Kidney epithelial cell (primary cell): ENCODE measurements at regions not wholly inside any gene's neighbourhood (a gene's known extent, or its start where the extent isn't known, plus 50 kb on each side); places are given as distances from the start of the nearest gene placed in this dataset.
"Not testable (repeated sequence)": the region's sequence is repeated elsewhere in the genome, so short reads cannot be mapped to it uniquely, and the experiment has no call there.

ENCODE experiments used
- DNase-seq: peaks from one replicate; pipeline ENCODE4 v3.0.0-alpha.2; 2010; ENCODE audit warnings: low read depth
- H3K27me3 ChIP-seq: 2 replicates; pipeline ENCODE4 v1.6.0; 2011; ENCODE audit warnings: low read length; ENCODE audit not compliant: control insufficient read depth, insufficient read depth
- H3K36me3 ChIP-seq: 2 replicates; pipeline ENCODE4 v1.5.1; 2011; ENCODE audit warnings: low read length; ENCODE audit not compliant: control insufficient read depth, insufficient read depth
- H3K4me3 ChIP-seq: 2 replicates; pipeline ENCODE4 v1.5.1; 2011; ENCODE audit warnings: low read depth, mild to moderate bottlenecking, control low read depth, low read length
- CTCF ChIP-seq: IDR thresholded peaks from 2 replicates; pipeline ENCODE4 v1.5.1; 2011; ENCODE audit warnings: mild to moderate bottlenecking, moderate library complexity, low read length, control low read depth, inconsistent platforms; ENCODE audit not compliant: insufficient read depth, poor library complexity, severe bottlenecking

GRCh38 chr21:23131177-23131576, 2133.0 kb downstream of the NCAM2 start:
- Histone ChIP-seq H3K4me3 (no peak overlapping the region), H3K36me3 (no peaks in the 10 kb centered on the region), H3K27me3 (no peaks in the 10 kb centered on the region)
- no peak for TF ChIP-seq CTCF
- DNase-seq, result no peak

- no peaks in the 10 kb centered on the region for H3K36me3 ChIP-seq
- DNase-seq, result no peak
- TF ChIP-seq CTCF, result no peak
- H3K27me3 ChIP-seq, result no peaks in the 10 kb centered on the region
- H3K4me3 ChIP-seq, result no peak overlapping the region
Measured at GRCh38 chr21:23138797-23139196, 2140.6 kb downstream of the NCAM2 start.

- DNase-seq, result no peak
Measured at GRCh38 chr21:23152130-23152529, 2153.9 kb downstream of the NCAM2 start.

GRCh38 chr21:23153842-23154241, 2155.6 kb downstream of the NCAM2 start:
- not testable (repeated sequence) for H3K36me3 ChIP-seq, H3K4me3 ChIP-seq, DNase-seq, H3K27me3 ChIP-seq

More at GRCh38 chr21:23152130-23152529, 2153.9 kb downstream of the NCAM2 start:
- no peak for TF ChIP-seq CTCF
- Histone ChIP-seq H3K4me3 (no peak overlapping the region), H3K36me3 (no peaks in the 10 kb centered on the region), H3K27me3 (no peaks in the 10 kb centered on the region)

GRCh38 chr21:23155281-23155680, 2157.1 kb downstream of the NCAM2 start:
- Histone ChIP-seq H3K27me3 (no peaks in the 10 kb centered on the region), H3K4me3 (no peak overlapping the region), H3K36me3 (no peaks in the 10 kb centered on the region)
- DNase-seq, result no peak
- no peak for TF ChIP-seq CTCF

GRCh38 chr21:23160914-23161313, 2162.7 kb downstream of the NCAM2 start:
- TF ChIP-seq CTCF, result no peak
- DNase-seq, result no peak
- Histone ChIP-seq H3K36me3 (no peaks in the 10 kb centered on the region), H3K4me3 (no peak overlapping the region), H3K27me3 (no peaks in the 10 kb centered on the region)
